Glomerular endothelial cell (primary cell): ENCODE measurements at regions not wholly inside any gene's neighbourhood (a gene's known extent, or its start where the extent isn't known, plus 50 kb on each side); places are given as distances from the start of the nearest gene placed in this dataset.
"Not testable (repeated sequence)": the region's sequence is repeated elsewhere in the genome, so short reads cannot be mapped to it uniquely, and the experiment has no call there.

Experiments used
- DNase-seq: peaks from one replicate; pipeline ENCODE4 v3.0.0-alpha.2; 2011; ENCODE audit warnings: low read depth, low spot score; ENCODE audit errors: extremely low read depth

DNA sequence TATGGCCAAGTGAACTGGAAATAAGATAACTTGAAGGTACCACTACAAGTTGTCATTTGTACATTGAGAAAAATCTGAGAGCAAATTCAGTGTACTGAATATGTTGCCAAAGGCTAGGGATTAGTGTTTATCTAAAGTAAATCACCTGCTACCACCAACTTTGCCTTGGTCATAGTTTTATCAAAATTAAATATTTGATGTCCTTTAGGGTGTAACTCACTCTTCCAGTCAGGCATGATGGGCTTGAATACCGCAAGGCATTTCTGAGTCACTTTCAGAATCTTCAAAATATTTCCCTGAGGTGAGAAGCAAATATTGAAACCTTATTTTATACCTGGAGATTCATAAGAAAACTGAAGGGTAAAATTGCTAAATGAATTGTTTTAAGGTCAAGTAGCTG, 1338.6 kb upstream of the ACO1 start:
- DNase-seq, result no peak

DNA sequence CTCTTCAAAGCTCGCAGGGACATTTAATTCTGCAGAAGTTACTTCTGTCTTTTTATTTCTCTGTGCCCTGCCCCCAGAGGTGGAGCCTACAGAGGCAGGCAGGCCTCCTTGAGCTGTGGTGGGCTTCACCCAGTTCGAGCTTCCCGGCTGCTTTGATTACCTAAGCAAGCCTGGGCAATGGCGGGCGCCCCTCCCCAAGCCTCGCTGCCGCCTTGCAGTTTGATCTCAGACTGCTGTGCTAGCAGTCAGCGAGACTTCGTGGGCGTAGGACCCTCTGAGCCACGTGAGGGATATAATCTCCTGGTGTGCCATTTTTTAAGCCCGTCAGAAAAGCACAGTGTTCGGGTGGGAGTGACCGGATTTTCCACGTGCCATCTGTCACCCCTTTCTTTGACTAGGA, 1322.9 kb upstream of the ACO1 start:
- DNase-seq, result not testable (repeated sequence)

DNA sequence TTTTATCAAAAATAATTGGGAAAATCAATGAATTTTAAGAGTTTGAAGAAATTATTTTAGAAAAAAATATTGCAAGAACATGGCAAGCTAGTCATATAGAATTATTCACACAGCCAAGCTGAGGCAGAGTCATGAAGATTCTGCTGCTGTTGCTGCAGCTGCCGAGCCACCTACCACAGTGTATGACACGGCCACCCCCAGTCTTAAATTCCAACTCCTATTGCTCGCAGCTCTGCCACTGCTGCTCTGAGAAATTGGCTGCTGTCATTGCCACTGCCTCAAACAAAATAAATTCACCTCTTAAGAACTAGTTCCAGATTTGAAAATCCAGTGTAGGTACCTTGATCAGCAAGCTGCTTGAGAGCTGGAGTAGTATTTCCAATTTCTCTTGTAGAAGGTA, 1318.8 kb upstream of the ACO1 start:
- no peak for DNase-seq

GRCh38 chr9:31067418-31067817, 1317.0 kb upstream of the ACO1 start:
- DNase-seq, result no peak

GRCh38 chr9:31071606-31072286, 1312.7 kb upstream of the ACO1 start:
- no peak for DNase-seq

DNA sequence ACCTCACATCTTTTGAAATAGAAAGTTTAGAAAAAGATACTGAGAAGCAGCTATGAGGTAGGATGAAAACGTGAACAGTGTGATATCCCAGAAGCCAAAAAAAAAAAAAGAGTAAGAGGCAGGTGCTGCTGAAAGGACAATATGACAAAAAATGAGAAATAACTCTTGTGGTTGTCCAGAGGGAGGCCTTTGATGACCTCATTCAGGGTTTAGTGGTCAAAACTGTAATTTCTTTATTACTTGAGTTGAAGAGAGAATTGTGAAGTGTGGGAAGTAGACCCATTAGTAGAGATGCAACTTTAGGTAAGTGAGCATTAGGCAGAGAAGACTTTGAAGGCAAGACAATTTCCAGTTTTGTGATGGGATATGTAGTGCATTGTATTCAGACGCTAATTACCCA, 1306.3 kb upstream of the ACO1 start:
- no peak for DNase-seq

- DNase-seq, result no peak
These were observed 1300.1 kb upstream of the ACO1 start for GRCh38 chr9:31084350-31084749.

GRCh38 chr9:31089549-31090221, 1294.8 kb upstream of the ACO1 start:
- no peak for DNase-seq

GRCh38 chr9:31100311-31100710, 1284.1 kb upstream of the ACO1 start:
- no peak for DNase-seq

DNA sequence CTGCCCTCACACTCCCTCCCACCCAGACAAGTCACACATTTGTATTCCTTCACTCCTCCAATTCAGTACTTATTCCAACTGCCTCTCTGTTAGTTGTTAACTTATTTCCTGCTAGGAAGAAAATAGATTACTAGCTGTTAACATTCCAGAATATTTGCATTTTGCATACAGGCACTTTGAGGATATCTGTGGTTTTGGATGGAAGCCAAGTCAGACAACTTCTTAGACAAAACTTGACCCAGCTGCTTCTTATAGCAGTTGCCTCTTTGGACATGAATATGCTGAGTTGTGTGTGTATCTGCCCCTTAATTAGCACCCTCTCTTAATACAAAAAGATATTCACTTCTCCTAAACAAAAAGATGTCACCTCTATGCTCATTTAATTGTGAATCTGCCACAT, 1280.6 kb upstream of the ACO1 start:
- DNase-seq, result no peak

DNA sequence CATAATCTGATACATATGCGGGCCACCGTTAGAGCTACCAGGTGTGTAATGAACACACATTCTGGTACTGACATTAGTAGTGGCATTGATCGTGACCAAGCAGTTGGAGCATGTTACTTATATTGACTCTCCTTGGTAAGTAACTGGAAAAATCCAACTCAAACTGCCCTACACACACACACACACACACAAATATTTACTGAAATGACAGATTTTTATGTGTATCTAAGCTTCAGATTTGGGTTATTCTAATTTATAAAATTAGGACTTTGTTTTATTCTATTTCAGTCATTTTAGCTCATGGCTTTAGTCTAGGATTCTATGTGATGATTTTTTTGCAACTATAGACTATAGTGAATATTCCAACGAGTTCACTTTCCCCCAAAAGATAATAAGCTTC, 1280.2 kb upstream of the ACO1 start:
- DNase-seq, result no peak

GRCh38 chr9:31112491-31112890, 1272.0 kb upstream of the ACO1 start:
- DNase-seq, result no peak

DNA sequence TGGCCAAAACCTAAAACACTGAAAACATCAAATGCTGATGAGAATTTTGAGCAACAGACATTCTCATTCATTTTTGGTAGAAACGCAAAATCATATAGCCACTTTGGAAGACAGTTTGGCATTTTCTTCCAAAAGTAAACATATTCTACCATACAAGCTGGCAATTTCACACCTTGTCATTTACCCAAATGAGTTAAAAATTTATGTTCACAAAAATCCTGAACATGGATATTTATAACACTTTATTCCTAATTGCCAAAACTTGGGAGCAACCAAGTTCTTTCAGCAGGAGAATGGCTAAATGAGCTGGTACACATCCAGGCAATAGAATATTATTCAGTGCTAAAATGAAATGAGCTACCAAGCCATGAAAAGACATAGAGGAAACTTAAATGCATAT, 1270.1 kb upstream of the ACO1 start:
- DNase-seq, result no peak

DNA sequence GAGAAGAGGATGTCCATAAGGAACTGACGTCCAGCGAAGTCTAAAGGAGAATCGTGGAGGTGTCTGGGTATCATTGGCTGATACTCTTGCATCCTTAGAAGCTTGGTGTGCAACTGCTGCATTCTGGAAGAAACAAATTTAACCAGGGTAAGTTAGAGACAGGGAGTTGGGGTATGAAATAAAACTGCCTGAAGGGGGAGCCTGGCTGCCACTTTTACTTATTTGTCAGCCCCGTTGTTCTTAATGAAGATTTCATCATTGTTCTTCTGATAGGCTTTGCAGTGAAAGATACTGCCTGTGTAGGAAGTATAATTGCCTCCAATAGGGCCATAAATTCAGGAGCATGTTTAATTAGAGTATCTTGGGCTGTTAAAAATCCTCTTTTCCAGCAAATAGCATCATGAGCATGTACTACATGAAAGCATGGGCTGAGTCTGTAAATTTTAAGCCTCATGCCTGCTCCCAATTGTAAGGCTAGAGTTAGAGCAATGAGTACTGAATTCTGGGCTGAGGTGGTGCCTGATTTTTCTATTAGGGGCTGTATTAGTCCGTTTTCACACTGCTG, 1264.5 kb upstream of the ACO1 start:
- peak; percentile 14 for DNase-seq

GRCh38 chr9:31124389-31124788, 1260.1 kb upstream of the ACO1 start:
- DNase-seq, result no peak

- no peak for DNase-seq
These were observed 1248.9 kb upstream of the ACO1 start for GRCh38 chr9:31135567-31135966.

DNA sequence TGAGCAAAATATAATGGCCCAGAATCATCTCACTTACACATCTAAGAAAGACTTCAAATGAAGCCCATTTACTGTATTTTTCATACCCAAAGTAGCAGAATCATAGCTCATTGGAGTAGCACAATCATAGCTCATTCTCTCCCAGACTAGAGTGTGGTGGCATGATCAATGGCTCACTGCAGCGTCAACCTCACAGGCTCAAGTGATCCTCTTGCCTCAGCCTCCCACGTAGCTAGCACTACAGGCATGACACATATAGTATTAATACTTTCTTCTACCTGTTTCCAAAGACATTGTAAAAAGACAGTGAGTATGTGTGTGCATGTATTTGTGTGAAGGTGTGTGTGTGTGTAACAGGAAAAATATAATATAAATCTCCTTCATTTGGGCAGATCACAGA, 1247.9 kb upstream of the ACO1 start:
- DNase-seq, result no peak

DNA sequence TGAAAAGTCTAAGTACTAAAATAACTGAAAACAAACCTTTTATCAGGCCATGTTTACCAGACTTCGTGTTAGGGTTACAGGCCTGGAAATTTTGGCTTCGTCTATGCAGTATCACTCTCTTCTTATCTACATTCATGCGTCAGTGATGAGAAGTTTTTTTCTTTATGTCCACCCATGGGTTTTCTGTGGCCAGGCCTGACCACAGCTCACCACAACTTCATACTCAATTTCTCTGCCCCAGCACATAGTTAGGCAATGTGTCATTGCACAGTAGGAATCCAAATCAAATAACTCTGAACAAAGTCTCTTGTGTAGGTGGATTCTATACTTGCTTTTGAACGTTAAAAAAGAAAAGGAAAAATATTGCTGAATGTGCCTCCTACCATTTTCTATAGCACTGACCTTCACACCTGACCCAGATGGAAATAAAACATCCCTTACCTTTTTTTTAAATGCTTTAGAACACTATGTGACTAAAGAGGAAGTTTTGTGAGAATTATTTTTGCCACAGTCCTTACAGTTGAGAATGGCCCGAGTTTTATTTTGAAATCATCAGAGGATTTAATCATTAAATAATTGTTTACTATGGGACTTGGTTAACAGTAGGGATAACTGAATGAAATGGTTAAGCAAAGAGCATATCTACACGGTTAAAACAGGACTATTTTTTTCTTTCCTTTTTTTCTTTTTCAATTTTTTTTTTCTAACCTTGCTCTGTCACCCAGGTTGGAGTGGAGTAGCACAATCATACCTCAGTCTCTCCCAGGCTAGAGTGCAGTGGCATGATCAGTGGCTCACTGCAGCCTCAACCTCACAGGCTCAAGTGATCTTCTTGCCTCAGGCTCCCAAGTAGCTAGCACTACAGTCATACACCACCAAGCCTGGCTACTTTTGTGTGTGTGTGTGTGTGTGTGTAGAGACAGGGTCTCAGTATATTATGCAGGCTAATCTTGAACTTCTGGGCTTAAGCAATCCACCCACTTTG, 1247.0 kb upstream of the ACO1 start:
- DNase-seq, result no peak

GRCh38 chr9:31140316-31140715, 1244.1 kb upstream of the ACO1 start:
- no peak for DNase-seq

DNA sequence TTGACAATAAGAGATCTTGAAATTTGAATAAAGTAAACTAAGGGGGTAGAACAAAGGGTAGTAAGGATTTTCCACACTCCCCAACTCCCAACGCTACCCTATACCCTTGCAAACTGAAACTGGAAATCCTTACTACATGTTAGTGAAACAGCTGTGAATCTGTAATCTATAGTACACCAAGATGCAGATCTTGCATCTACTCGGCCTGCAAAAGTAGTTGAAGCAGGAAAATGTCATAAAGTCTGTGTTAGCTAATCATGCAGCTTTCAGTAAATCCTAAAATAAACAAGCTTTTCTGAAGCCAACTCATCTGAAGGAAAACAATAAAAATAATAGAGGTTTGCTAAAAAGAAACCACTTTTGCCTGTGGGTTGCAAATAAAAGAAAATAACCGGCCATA, 1242.0 kb upstream of the ACO1 start:
- no peak for DNase-seq

DNA sequence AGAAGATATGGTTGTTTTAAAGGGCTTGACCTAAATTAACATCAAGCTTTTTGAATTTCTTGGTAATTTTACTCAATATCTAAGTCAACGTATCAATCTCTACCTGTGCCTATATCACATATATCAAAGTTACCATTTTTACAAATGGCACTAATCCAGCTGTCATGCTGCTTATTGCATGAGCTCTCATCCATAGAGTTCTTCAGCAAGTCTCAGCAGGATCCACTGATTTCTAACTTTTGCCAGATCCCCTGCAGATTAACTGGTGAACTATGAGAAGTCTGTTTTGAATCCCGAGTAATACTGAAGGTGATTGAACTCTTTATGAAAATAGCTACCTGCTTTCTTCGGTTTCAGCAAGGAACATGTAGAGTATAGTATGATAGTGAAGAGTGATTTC, 1239.8 kb upstream of the ACO1 start:
- no peak for DNase-seq
